ENCODE measurements at regions not wholly inside any gene's neighbourhood (a gene's known extent, or its start where the extent isn't known, plus 50 kb on each side); places are given as distances from the start of the nearest gene placed in this dataset.

GRCh38 chr18:61729322-61729721, 163.5 kb downstream of the RNF152 start:
- DNase-seq (ENCODE audit: low spot score) = no peak

GRCh38 chr18:61727241-61728193, 165.3 kb downstream of the RNF152 start:
- no peak for DNase-seq (ENCODE audit: low spot score)

GRCh38 chr18:61724532-61724931, 168.3 kb downstream of the RNF152 start:
- DNase-seq (ENCODE audit: low spot score) = no peak

- no peak for DNase-seq (ENCODE audit: low spot score)
These were observed 170.6 kb downstream of the RNF152 start for GRCh38 chr18:61722247-61722646.

- no peak for DNase-seq (ENCODE audit: low spot score)
These were observed 172.3 kb downstream of the RNF152 start for GRCh38 chr18:61720496-61720895.

- DNase-seq (ENCODE audit: low spot score) = no peak
These were observed 173.1 kb downstream of the RNF152 start for GRCh38 chr18:61719671-61720070.

- DNase-seq (ENCODE audit: low spot score) = no peak
These were observed 173.9 kb downstream of the RNF152 start for GRCh38 chr18:61718944-61719343.

- DNase-seq (ENCODE audit: low spot score) = no peak
These were observed 178.4 kb downstream of the RNF152 start for GRCh38 chr18:61714421-61714820.

- no peak for DNase-seq (ENCODE audit: low spot score)
These were observed 179.3 kb downstream of the RNF152 start for GRCh38 chr18:61713502-61713901.

DNA sequence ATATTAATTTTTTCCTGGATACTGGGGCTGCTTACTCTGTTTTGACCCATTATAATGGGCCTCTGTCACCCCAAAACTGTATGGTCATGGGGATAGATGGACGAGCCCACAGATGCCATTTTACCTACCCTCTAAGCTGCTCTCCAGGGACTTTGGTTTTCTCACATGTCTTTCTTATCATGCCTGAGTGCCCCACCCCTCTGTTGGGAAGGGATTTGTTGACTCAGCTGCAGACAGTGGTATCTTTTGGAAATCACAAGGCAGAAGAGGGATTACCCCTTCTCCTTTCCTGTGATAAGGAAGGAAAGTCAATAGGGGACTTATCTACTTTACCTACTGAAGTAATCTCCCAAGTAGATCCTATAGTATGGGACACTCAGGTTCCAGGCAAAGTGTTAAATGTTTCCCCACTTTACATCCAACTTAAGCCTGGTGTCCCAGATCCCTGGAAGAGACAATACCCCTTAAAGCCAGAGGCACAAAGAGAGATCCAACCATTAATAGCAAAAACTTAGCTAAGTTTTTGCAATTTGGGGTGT, 182.7 kb downstream of the RNF152 start:
- no peak for DNase-seq (ENCODE audit: low spot score)

DNA sequence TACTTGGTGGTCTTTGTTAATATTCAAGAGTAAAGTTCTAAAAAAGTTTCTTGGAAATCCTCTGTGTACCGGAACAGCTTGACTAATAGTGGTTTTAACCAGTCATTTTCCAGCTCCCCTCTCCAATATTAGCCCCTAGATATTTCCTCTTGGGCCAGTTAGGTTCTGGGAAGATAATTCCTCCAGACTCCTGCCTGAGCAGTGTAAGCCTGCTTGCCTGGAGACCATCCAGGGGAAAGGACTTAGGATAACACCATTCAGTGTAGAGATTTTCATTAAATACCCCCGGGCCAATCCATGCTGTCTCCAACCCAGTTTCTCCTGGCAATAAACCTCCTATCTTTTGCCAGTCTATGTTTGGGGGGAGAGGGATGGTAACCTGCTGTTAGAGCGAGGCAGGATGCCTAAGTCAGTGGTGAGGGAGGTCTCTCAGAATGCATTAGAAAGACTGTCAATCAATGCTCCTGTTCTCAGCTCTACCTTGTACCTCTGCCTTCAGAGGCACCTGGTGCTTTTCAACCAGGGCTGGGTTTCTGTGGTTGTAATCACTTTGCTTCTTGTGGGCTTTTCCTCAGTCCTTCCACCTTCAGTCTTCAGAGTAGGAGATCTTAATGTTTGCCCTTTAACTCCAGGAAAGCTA, 186.4 kb downstream of the RNF152 start:
- no peak for DNase-seq (ENCODE audit: low spot score)

GRCh38 chr18:61703508-61703907, 189.3 kb downstream of the RNF152 start:
- no peak for DNase-seq (ENCODE audit: low spot score)

- no peak for DNase-seq (ENCODE audit: low spot score)
These were observed 190.8 kb downstream of the RNF152 start for GRCh38 chr18:61702007-61702406.

DNA sequence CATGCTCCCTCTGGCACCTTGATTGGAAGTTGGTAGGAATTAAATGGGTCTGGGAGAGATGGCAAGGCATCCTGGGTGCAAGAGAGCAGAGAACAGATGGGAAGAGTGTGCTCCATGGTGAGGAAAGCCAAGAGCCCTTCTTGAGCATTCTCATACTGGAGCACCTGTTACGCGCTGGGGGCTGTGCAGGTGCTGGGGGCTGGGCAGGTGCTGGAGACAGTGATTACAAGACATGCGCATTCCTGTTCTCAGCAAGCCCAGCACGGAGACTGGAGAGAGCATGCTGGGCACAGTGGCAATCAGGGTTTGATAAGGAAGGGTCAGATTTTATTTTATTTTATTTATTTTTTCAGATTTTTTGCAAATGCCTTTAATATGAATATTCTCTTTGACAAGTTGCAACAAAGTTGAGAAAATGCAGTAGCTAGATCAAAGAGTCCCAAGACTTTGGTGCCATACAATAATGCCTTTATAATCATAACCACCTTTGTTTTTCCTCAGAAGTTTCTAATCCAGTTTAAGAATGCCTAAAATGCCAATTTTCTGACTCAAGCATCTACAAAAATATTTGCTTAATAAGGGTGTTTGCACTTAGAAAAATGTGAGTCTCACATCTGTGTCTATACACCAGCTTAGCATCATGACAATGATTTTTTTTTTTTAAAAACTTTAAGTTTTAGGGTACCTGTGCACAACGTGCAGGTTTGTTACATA, 193.3 kb downstream of the RNF152 start:
- no peak for DNase-seq (ENCODE audit: low spot score)

- DNase-seq (ENCODE audit: low spot score) = no peak
These were observed 195.4 kb downstream of the RNF152 start for GRCh38 chr18:61697306-61697909.

DNA sequence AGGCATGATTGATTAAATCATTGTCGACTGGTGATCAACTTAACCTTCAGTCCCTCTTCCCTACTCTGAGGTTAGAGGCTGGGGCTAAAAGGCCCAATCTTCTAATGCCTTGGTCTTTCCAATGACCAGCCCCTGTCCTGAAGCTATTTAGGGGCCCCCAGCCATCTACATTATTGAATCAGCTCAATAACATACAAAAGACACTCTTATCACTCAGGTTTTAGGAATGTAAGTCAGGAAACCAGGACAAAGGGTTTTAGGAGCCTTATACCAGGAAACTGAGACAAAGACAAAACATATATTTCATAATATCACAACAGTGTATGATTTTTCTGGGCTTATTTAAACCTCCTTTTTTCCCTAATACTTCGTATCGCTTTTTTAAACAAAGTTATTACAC, 198.6 kb downstream of the RNF152 start:
- DNase-seq (ENCODE audit: low spot score) = no peak

- DNase-seq (ENCODE audit: low spot score) = no peak
These were observed 202.2 kb downstream of the RNF152 start for GRCh38 chr18:61690418-61691138.

GRCh38 chr18:61687317-61687716, 205.5 kb downstream of the RNF152 start:
- DNase-seq (ENCODE audit: low spot score) = no peak

DNA sequence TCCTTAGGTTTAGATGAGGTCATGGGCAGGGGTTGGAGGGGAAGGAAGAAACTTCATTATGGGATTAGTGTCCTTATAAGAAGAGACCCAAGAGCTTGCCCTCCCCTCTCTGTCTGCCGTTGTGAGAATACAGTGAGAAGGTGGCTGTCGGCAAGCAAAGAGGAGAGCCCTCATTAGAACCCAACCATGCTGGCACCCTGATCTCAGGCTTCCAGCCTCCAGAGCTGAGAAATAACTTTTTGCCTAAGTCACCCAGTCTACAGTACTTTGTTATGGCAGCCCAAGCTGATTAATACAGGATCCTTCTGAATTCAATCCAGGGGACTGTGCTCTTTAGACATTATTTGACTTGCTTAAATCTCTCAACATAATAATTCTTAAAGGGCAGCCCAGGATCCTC, 209.0 kb downstream of the RNF152 start:
- no peak for DNase-seq (ENCODE audit: low spot score)

GRCh38 chr18:61681065-61681464, 211.7 kb downstream of the RNF152 start:
- peak; percentile 31 for DNase-seq (ENCODE audit: low spot score)

- DNase-seq (ENCODE audit: low spot score) = no peak
These were observed 213.0 kb downstream of the RNF152 start for GRCh38 chr18:61679836-61680235.

Measured in SK-N-DZ (cell line).